ENCODE measurements at regions not wholly inside any gene's neighbourhood (a gene's known extent, or its start where the extent isn't known, plus 50 kb on each side); places are given as distances from the start of the nearest gene placed in this dataset.

- TF ChIP-seq CTCF (IDR thresholded peaks at IDR 0.05) (no peak), POLR2A (IDR thresholded peaks at IDR 0.05) (no peak)
These were observed 716.8 kb upstream of the GJE1 start for GRCh38 chr6:141415896-141416295.

Measured in Peyer's patch (tissue), 4 donors.